OCI-LY1 (cell line): ENCODE measurements at regions not wholly inside any gene's neighbourhood (a gene's known extent, or its start where the extent isn't known, plus 50 kb on each side); places are given as distances from the start of the nearest gene placed in this dataset.

Experiments used
- H2AFZ ChIP-seq: fragments of 200-600 bp; sonication (generic), shearing (Covaris generic); 2 replicates; pipeline ENCODE4 v1.6.0; 2014; ENCODE audit warnings: antibody characterized with exemption, mild to moderate bottlenecking, low read length
- H3F3A ChIP-seq: fragments of 200-600 bp; sonication (generic), shearing (Covaris generic); 2 replicates; pipeline ENCODE4 v1.6.0; 2014; ENCODE audit warnings: mild to moderate bottlenecking, antibody characterized with exemption, low read length, moderate library complexity; ENCODE audit not compliant: insufficient read depth
- H3K27ac ChIP-seq: fragments of 200-600 bp; sonication (generic); 2 replicates; pipeline ENCODE4 v1.5.1; 2014; ENCODE audit warnings: low read length, mixed run types, mild to moderate bottlenecking, low read depth; ENCODE audit not compliant: poor library complexity, severe bottlenecking
- H3K27me3 ChIP-seq: fragments of 200-600 bp; sonication (generic); 2 replicates; pipeline ENCODE4 v1.6.0; 2014; ENCODE audit warnings: antibody characterized with exemption, mild to moderate bottlenecking, low read length, moderate library complexity; ENCODE audit not compliant: insufficient read depth
- H3K36me3 ChIP-seq: fragments of 200-600 bp; sonication (generic); 2 replicates; pipeline ENCODE4 v1.6.1; 2014; ENCODE audit warnings: mild to moderate bottlenecking, antibody characterized with exemption, low read length, moderate library complexity, mixed read lengths; ENCODE audit not compliant: insufficient read depth
- H3K4me1 ChIP-seq: fragments of 200-600 bp; sonication (generic); 2 replicates; pipeline ENCODE4 v1.5.1; 2014; ENCODE audit warnings: mild to moderate bottlenecking, low read length, moderate library complexity; ENCODE audit not compliant: insufficient read depth, severe bottlenecking
- H3K4me2 ChIP-seq: fragments of 200-600 bp; sonication (generic), shearing (Covaris generic); 2 replicates; pipeline ENCODE4 v1.6.1; 2014; ENCODE audit warnings: low read length
- H3K4me3 ChIP-seq: fragments of 200-600 bp; sonication (generic); 2 replicates; pipeline ENCODE4 v1.5.1; 2014; ENCODE audit warnings: low read length, low read depth, mild to moderate bottlenecking, mixed read lengths; ENCODE audit not compliant: poor library complexity, severe bottlenecking
- H3K79me2 ChIP-seq: fragments of 200-600 bp; shearing (Covaris generic); 2 replicates; pipeline ENCODE4 v1.6.1; 2016; ENCODE audit warnings: mixed run types, low read length, mixed read lengths; ENCODE audit not compliant: insufficient read depth
- H3K9ac ChIP-seq: fragments of 200-600 bp; sonication (generic), shearing (Covaris generic); 2 replicates; pipeline ENCODE4 v1.6.1; 2014; ENCODE audit warnings: mild to moderate bottlenecking, low read length, mixed read lengths
- H3K9me2 ChIP-seq: fragments of 200-600 bp; sonication (generic), shearing (Covaris generic); 2 replicates; pipeline ENCODE4 v1.6.1; 2014; ENCODE audit warnings: low read depth, mild to moderate bottlenecking, low read length, mixed read lengths
- H3K9me3 ChIP-seq: fragments of 200-600 bp; shearing (Covaris generic); 2 replicates; pipeline ENCODE4 v1.6.1; 2014; ENCODE audit warnings: low read length, mixed read lengths
- H4K20me1 ChIP-seq: fragments of 200-600 bp; sonication (generic), shearing (Covaris generic); 2 replicates; pipeline ENCODE4 v1.6.0; 2016; ENCODE audit warnings: mild to moderate bottlenecking, low read length; ENCODE audit not compliant: insufficient read depth
- CTCF ChIP-seq: fragments of 200-600 bp; sonication (generic), shearing (Covaris generic); IDR thresholded peaks from 2 replicates; pipeline ENCODE4 v1.5.1; 2017; ENCODE audit warnings: mild to moderate bottlenecking, antibody characterized with exemption, low read length, moderate library complexity, mixed read lengths
- EZH2 ChIP-seq: fragments of 200-600 bp; sonication (generic), shearing (Covaris generic); IDR thresholded peaks from 2 replicates; pipeline ENCODE4 v1.8.0; 2017; ENCODE audit warnings: borderline replicate concordance, mixed run types, mild to moderate bottlenecking, antibody characterized with exemption, low read length, moderate library complexity, mixed read lengths

GRCh38 chr15:70180186-70180875, 82.6 kb upstream of the TLE3 start:
- Histone ChIP-seq H3K4me1 (no peaks in the 10 kb centered on the region), H3K4me3 (no peak overlapping the region), H3F3A (no peaks in the 10 kb centered on the region), H3K27ac (no peak overlapping the region), H3K9me2 (no peaks in the 10 kb centered on the region), H2AFZ (no peak overlapping the region), H4K20me1 (no peaks in the 10 kb centered on the region), H3K9ac (no peak overlapping the region), H3K4me2 (no peak overlapping the region), H3K36me3 (no peaks in the 10 kb centered on the region), H3K9me3 (no peaks in the 10 kb centered on the region), H3K79me2 (no peaks in the 10 kb centered on the region), H3K27me3 (no peaks in the 10 kb centered on the region)
- no peak for TF ChIP-seq CTCF
- no peak for TF ChIP-seq EZH2

GRCh38 chr15:70179309-70179892, 81.7 kb upstream of the TLE3 start:
- Histone ChIP-seq H3K4me3 (no peak overlapping the region), H3K27me3 (no peaks in the 10 kb centered on the region), H3K9me2 (no peaks in the 10 kb centered on the region), H3K27ac (no peak overlapping the region), H3K9me3 (no peaks in the 10 kb centered on the region), H3K9ac (no peak overlapping the region), H3K4me2 (no peak overlapping the region), H4K20me1 (no peaks in the 10 kb centered on the region), H3K79me2 (no peaks in the 10 kb centered on the region), H2AFZ (no peak overlapping the region), H3K36me3 (no peaks in the 10 kb centered on the region), H3K4me1 (no peaks in the 10 kb centered on the region), H3F3A (no peaks in the 10 kb centered on the region)
- no peak for TF ChIP-seq CTCF
- TF ChIP-seq EZH2: no peak

- Histone ChIP-seq H3K4me1 (no peaks in the 10 kb centered on the region), H3K9me3 (no peaks in the 10 kb centered on the region), H4K20me1 (no peaks in the 10 kb centered on the region), H3K27me3 (no peaks in the 10 kb centered on the region), H3K4me3 (no peak overlapping the region), H3F3A (no peaks in the 10 kb centered on the region), H3K36me3 (no peaks in the 10 kb centered on the region), H3K27ac (no peak overlapping the region), H3K9ac (no peak overlapping the region), H3K79me2 (no peaks in the 10 kb centered on the region), H2AFZ (no peak overlapping the region), H3K9me2 (no peaks in the 10 kb centered on the region), H3K4me2 (no peak overlapping the region)
- no peak for TF ChIP-seq CTCF
Observed at GRCh38 chr15:70178335-70179084, 80.8 kb upstream of the TLE3 start.
